Common myeloid progenitor, CD34-positive (primary cell): ENCODE measurements at regions not wholly inside any gene's neighbourhood (a gene's known extent, or its start where the extent isn't known, plus 50 kb on each side); places are given as distances from the start of the nearest gene placed in this dataset.

Experiments
- CTCF ChIA-PET: fragments of 350-600 bp; sonication (Branson Sonifier 250); formaldehyde crosslinking; loops from one replicate; lab custom pipeline; 2021; ENCODE audit warnings: antibody characterized with exemption; lab: Charles Lee
- POLR2A ChIA-PET: fragments of 350-600 bp; sonication (Branson Sonifier 250); formaldehyde crosslinking; loops from one replicate; lab custom pipeline; 2021; ENCODE audit warnings: antibody characterized with exemption; lab: Charles Lee
- DNase-seq, 3 donors: peaks; one replicate each; pipeline versions ENCODE4 v3.0.0 to v3.0.0-alpha.2; 2013
- H3K27ac ChIP-seq, 2 experiments: 1 replicate in 1 of 2; 2 replicates in 1 of 2; pipeline ENCODE4 v1.7.0; 2013; ENCODE audit warnings: inconsistent platforms in 2 of 2, low read length in 2 of 2, mild to moderate bottlenecking in 2 of 2, low read depth in 1 of 2, moderate library complexity in 1 of 2; ENCODE audit not compliant: severe bottlenecking in 2 of 2, insufficient read depth in 1 of 2, poor library complexity in 1 of 2
- H3K27me3 ChIP-seq, 5 experiments: replicated peaks in 2 of 5; 1 replicate in 3 of 5; 2 replicates in 2 of 5; pipeline versions ENCODE4 v1.6.1 to v1.7.0; 2013; ENCODE audit warnings: low read length in 4 of 5, mild to moderate bottlenecking in 2 of 5, moderate library complexity in 2 of 5, inconsistent platforms in 1 of 5; ENCODE audit not compliant: insufficient read depth in 5 of 5, control insufficient read depth in 4 of 5
- H3K36me3 ChIP-seq, 4 experiments: 1 replicate in 2 of 4; 2 replicates in 2 of 4; pipeline versions ENCODE4 v1.6.1 to v1.7.0; 2013; ENCODE audit warnings: low read length in 3 of 4, control low read depth in 1 of 4, mild to moderate bottlenecking in 1 of 4; ENCODE audit not compliant: control insufficient read depth in 4 of 4, insufficient read depth in 4 of 4
- H3K4me1 ChIP-seq, 4 experiments: 1 replicate in 3 of 4; 2 replicates in 1 of 4; pipeline versions ENCODE4 v1.6.1 to v1.7.1; 2013; ENCODE audit warnings: low read length in 3 of 4, mild to moderate bottlenecking in 3 of 4, control low read depth in 1 of 4, inconsistent platforms in 1 of 4, moderate library complexity in 1 of 4; ENCODE audit not compliant: control insufficient read depth in 4 of 4, insufficient read depth in 4 of 4; ENCODE audit errors: control extremely low read depth in 1 of 4
- H3K4me3 ChIP-seq, 7 experiments: 1 replicate in 4 of 7; 2 replicates in 3 of 7; pipeline versions ENCODE4 v1.5.1 to v1.7.0; 2013; ENCODE audit warnings: mild to moderate bottlenecking in 7 of 7, low read length in 6 of 7, moderate library complexity in 6 of 7, inconsistent platforms in 2 of 7, low read depth in 2 of 7, control low read depth in 1 of 7; ENCODE audit not compliant: insufficient read depth in 4 of 7, control insufficient read depth in 1 of 7; ENCODE audit errors: extremely low read depth in 1 of 7
- H3K9me3 ChIP-seq, 5 experiments: 1 replicate in 4 of 5; 2 replicates in 1 of 5; pipeline versions ENCODE4 v1.6.1 to v1.7.1; 2013; ENCODE audit warnings: low read length in 4 of 5, mild to moderate bottlenecking in 2 of 5, inconsistent platforms in 1 of 5, low read depth in 1 of 5, moderate library complexity in 1 of 5; ENCODE audit not compliant: control insufficient read depth in 4 of 5, insufficient read depth in 2 of 5; ENCODE audit errors: control extremely low read depth in 1 of 5
- WGBS: methylation state at CpG from one replicate; pipeline ENCODE4 v1.1.5; 2013; ENCODE audit not compliant: insufficient coverage; 5-methylcytosine and 5-hydroxymethylcytosine counted together

- no peak for DNase-seq
These were observed 91.4 kb upstream of the DEPDC1 start for GRCh38 chr1:68588304-68588703.

GRCh38 chr1:68590473-68590872 is 93.6 kb upstream of the DEPDC1 start:
- ChIA-PET POLR2A (no interaction called here), CTCF (no interaction called here)
- no CpG with 5 or more reads among the region's 1 CpG for WGBS
- Histone ChIP-seq H3K9me3 (no peaks in the 10 kb centered on the region), H3K27me3 (no peaks in the 10 kb centered on the region), H3K36me3 (no peaks in the 10 kb centered on the region), H3K4me3 (no peak overlapping the region), H3K4me1 (no peaks in the 10 kb centered on the region), H3K27ac (no peak overlapping the region)
- peak in 1 of 3 donors; percentile 6 for DNase-seq

More at GRCh38 chr1:68588304-68588703, 91.4 kb upstream of the DEPDC1 start:
- 79% methylated on average over 3 of the region's 3 CpGs for WGBS
- CTCF ChIA-PET = no interaction called here
- H3K4me1 ChIP-seq = no peaks in the 10 kb centered on the region
- no peak overlapping the region for H3K4me3 ChIP-seq
- H3K36me3 ChIP-seq = no peaks in the 10 kb centered on the region
- POLR2A ChIA-PET = no interaction called here
- H3K27ac ChIP-seq = no peak overlapping the region
- H3K27me3 ChIP-seq = no peaks in the 10 kb centered on the region
- no peaks in the 10 kb centered on the region for H3K9me3 ChIP-seq

- POLR2A ChIA-PET = no interaction called here
- Histone ChIP-seq H3K36me3 (no peaks in the 10 kb centered on the region), H3K9me3 (no peaks in the 10 kb centered on the region), H3K4me1 (no peaks in the 10 kb centered on the region), H3K4me3 (no peak overlapping the region), H3K27ac (no peak overlapping the region), H3K27me3 (no peaks in the 10 kb centered on the region)
- 100% methylated on average over 1 of the region's 2 CpGs for WGBS
- DNase-seq = no peak
- CTCF ChIA-PET = no interaction called here
These were observed 98.0 kb upstream of the DEPDC1 start for GRCh38 chr1:68594851-68595250.

GRCh38 chr1:68600049-68600661 is 103.3 kb upstream of the DEPDC1 start:
- WGBS = 75% methylated on average over 4 of the region's 5 CpGs
- Histone ChIP-seq H3K36me3 (no peaks in the 10 kb centered on the region), H3K27ac (no peak overlapping the region), H3K9me3 (no peaks in the 10 kb centered on the region), H3K4me1 (no peaks in the 10 kb centered on the region), H3K27me3 (no peaks in the 10 kb centered on the region), H3K4me3 (peak overlapping the region in 1 of 7 experiments; percentile 11)
- CTCF ChIA-PET = interaction anchor here (0.7 to 2.1 kb wide), 7 partner anchors 16 to 1425 kb away, joined by 3 to 10 read pairs (median 3); no protein-coding TSS in a partner anchor
- POLR2A ChIA-PET = no interaction called here
- DNase-seq = peak; percentile 11 to 31 (median 26)

- 100% methylated on average over 1 of the region's 3 CpGs for WGBS
- H3K9me3 ChIP-seq = peaks cover 0 to 6% (median 0%) of the 10 kb centered on the region in 5 experiments
- no peaks in the 10 kb centered on the region for H3K4me1 ChIP-seq
- no peaks in the 10 kb centered on the region for H3K36me3 ChIP-seq
- POLR2A ChIA-PET = no interaction called here
- no peak overlapping the region for H3K27ac ChIP-seq
- no peak for DNase-seq
- no peaks in the 10 kb centered on the region for H3K27me3 ChIP-seq
- CTCF ChIA-PET = no interaction called here
- no peak overlapping the region for H3K4me3 ChIP-seq
These were observed 111.4 kb upstream of the DEPDC1 start for GRCh38 chr1:68608289-68608688.

GRCh38 chr1:68615312-68615711 is 118.4 kb upstream of the DEPDC1 start:
- Histone ChIP-seq H3K4me3 (no peak overlapping the region), H3K9me3 (peaks cover 0 to 11% (median 4%) of the 10 kb centered on the region in 5 experiments), H3K4me1 (no peaks in the 10 kb centered on the region), H3K36me3 (no peaks in the 10 kb centered on the region), H3K27me3 (no peaks in the 10 kb centered on the region), H3K27ac (no peak overlapping the region)
- DNase-seq = no peak
- 94% methylated on average over 4 of the region's 4 CpGs for WGBS
- POLR2A ChIA-PET = no interaction called here
- CTCF ChIA-PET = no interaction called here

- no peaks in the 10 kb centered on the region for H3K4me1 ChIP-seq
- H3K36me3 ChIP-seq = no peaks in the 10 kb centered on the region
- no peak overlapping the region for H3K4me3 ChIP-seq
- H3K27me3 ChIP-seq = no peaks in the 10 kb centered on the region
- WGBS = 86% methylated on average over 1 of the region's 1 CpG
- POLR2A ChIA-PET = no interaction called here
- DNase-seq = no peak
- H3K9me3 ChIP-seq = peaks cover 0 to 23% (median 8%) of the 10 kb centered on the region in 5 experiments
- H3K27ac ChIP-seq = no peak overlapping the region
- CTCF ChIA-PET = no interaction called here
These were observed 121.1 kb upstream of the DEPDC1 start for GRCh38 chr1:68617942-68618341.
